Suppressor macrophage treated with lipopolysaccharide for 4 hours (primary cell): ENCODE measurements at regions not wholly inside any gene's neighbourhood (a gene's known extent, or its start where the extent isn't known, plus 50 kb on each side); places are given as distances from the start of the nearest gene placed in this dataset.
"Not testable (repeated sequence)": the region's sequence is repeated elsewhere in the genome, so short reads cannot be mapped to it uniquely, and the experiment has no call there.

Experiments
- DNase-seq: peaks from one replicate; pipeline ENCODE4 v3.0.0-alpha.2; 2020

DNA sequence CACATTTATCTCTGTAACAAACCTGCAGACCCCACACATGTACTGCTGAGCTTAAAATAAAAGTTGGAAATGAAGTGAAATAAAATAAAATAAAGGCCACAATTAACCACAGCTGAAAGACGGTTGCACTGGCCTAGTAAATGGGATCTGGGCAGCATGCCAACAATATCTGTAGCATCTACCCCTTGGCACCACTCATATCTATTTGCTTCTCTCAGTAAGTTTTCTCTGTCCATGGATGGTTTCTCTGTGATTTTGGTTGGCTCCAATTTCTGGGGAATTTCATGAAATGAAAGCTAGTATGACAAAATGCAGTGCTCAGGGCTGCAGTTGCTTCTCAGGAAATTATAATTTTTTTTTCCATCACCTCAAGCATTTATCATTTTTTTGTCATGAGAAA is 172.0 kb upstream of the IL15 start:
- DNase-seq, result no peak

DNA sequence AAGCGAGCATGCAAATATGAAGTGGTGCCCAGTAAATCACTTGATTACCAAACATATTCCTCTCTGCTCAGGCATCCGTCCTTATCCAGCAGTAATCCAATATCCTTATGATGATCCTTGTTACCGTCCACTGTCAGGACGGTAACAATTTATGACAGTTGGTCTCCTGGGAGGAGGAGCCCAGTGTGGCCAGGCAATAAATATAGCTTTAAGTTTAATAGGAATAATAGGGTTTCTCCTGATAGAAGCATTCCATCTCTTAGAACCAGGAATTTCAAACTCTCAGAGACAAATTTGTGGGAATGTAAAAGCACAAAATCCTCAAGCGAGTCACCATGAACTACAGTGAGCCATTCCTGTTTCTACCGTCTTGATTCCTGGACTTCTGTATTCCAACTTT is 171.2 kb upstream of the IL15 start:
- DNase-seq, result no peak

DNA sequence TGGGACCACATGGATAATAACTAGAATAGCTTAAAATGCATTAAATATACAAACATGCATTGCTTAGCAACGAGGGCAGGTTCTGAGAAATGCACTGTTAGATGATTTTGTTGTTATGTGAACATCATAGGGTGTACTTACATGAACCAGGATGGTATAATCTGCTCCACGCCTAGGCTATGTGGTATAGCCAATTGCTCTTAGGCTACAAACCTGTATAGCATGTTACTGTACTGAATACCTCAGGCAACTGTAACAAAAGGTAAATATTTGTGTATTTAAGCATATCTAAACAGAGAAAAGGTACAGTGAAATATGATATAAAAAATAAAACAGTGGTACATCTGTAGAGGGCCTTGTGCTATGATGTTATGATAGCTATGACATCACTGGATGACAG is 169.2 kb upstream of the IL15 start:
- DNase-seq, result no peak

DNA sequence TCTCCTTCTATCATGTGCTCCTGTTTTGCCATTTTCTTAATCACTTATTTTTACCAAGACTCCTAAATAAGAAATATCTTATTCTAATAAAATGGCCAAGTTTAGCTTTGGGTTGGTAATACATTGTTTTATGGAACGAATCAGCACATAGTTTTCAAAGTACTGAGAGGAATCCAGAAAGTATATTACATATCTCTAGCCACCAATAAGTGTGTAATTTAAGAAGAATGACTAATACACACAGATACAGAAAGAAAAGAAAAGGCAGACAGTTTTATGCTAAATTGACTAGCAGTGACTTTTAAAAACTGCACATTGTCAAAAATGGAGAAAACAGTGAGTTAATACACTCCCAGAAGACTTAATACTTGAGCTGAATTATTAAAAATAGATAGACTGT is 167.0 kb upstream of the IL15 start:
- no peak for DNase-seq

DNA sequence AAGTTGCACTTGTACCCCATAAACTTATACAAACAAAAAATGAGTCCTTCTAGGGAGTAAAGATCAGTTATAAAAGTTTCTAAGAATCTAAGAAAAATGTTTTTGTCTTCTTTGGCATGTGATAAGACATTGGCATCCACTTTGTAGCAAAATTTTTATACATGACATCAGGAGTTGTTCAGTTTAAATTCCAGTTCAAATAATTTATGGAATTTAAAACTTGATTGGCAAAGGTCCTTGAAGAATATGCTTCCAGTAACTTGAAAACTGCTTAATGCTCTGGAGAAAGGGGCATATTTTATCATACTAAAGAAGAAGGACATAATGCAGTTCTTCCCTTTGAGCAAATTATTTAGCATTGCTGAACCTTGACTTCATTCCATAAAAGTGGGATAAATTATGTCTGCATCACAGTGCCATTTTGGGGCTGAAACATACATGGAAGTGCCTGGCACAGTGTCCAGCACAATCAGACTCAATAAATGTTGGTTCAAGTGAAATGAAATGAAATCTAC is 163.3 kb upstream of the IL15 start:
- DNase-seq, result no peak

DNA sequence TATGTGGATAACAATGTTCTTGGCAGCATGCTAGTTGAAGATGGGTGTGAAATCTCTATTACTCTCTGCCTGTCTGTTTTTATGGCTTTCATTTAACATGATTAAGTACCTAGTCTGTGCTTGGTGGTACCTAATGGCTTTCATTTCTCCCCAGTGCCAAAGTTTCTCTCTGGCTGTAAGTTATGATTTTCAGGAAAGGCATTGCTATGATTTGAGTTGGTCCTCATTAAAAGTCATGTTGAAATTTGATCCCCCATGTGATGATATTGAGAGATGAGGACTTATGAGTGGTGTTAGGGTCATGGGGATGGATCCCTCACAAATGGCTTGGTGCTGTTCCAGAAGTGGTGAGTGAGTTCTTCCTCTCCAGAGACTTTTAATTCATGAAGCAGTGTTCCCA is 162.4 kb upstream of the IL15 start:
- no peak for DNase-seq

DNA sequence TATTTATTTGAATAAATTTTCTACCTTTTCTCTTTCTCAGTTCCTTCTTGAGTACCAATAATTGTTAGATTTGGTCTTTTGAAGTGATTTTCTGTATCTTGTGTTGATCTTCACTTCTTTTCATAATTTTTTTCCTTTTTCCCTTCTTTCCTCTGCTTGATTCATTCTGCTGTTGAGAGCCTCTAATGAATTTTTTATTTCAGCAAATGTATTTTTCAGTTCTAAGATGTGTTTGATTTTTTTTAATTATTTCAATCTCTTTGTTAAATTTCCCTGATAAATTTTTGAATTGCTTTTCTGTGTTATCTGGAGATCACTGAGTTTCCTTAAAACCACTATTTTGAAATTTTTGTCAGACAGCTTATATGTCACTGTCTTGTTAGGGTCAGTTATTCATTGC is 155.4 kb upstream of the IL15 start:
- DNase-seq, result no peak

DNA sequence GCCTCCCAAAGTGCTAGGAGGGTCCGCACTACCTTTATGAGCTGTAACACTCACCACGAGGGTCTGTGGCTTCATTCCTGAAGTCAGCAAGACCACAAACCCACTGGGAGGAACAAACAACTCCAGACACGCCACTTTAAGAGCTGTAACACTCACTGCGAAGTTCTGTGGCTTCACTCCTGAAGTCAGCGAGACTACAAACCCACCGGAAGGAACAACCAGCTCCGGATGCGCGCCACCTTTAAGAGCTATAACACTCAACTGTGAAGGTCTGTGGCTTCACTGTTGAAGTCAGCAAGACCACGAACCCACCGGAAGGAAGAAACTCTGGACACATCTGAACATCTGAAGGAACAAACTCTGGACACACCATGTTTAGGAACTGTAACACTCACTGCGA is 152.1 kb upstream of the IL15 start:
- not testable (repeated sequence) for DNase-seq

DNA sequence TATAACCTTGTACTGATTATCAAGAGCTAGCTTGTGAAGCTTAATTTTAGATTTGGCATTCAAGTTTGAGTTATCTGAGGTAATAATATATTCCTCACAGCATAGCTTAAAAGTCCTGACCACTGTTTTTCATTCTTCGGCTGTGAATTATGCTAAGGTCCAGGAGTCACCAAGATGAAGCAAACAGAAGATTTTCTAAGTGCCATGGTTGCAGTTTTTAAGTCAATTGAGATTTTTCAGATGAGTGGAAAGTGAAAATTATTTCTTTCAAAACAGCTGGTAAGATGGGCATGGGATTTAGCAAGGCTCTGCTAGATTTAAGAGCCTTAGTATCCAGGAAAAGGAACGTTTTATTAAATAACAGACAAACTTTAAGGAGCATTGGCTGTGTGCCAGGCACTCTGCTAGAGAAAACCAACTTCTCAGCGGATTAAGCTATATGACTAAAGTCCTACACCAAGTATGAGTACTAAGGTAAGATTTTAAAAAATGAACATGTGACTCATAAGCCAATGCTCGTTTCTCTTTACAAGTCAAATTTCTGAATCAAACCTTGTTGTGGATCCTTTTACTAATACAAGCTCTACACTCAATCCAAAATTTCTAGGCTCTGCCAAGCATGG is 149.9 kb upstream of the IL15 start:
- no peak for DNase-seq

DNA sequence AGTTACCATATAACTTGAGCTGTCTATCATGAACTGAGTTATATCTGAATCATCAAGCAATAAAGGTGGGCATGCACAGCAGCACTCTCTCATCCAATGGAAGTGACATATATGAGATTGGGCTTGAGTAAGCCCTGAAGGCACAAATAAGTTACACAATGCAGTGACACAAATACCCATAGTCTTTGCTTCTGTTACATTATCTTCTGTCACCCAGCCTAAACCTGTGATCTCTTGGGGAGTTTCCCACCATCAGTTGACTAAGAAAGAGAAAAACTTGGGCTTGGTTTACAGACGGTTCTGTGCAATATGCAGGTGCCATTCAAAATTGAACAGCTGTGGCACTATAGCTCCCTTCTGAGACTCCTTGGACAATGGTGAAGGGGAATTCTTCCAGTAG is 138.8 kb upstream of the IL15 start:
- no peak for DNase-seq

DNA sequence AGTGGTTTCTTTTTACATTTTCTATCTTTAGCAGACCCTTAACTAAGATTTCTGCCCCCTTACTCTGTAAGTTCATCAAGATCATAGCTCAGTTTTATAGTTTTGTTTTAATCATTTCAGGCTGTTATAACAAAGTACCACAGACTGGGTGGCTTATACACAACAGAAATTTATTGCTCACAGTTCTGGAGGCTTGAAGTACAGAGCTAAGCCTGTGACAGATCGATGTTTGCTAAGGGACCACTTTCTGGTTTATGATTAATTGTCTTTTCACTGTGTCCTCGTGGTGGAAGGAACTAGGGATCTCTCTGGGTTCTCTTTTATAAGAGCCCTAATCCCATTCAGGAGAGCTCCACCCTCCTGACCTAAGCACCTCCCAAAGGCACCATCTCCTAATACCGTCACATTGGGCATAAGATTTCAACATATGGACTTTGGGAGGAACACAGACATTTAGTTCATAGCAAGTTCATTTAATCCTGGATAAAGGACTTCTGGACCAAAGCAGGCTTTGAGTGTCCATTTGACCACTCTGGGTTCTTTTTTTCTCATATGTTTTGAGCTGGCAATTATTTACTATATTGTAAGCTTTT is 137.0 kb upstream of the IL15 start:
- no peak for DNase-seq

DNA sequence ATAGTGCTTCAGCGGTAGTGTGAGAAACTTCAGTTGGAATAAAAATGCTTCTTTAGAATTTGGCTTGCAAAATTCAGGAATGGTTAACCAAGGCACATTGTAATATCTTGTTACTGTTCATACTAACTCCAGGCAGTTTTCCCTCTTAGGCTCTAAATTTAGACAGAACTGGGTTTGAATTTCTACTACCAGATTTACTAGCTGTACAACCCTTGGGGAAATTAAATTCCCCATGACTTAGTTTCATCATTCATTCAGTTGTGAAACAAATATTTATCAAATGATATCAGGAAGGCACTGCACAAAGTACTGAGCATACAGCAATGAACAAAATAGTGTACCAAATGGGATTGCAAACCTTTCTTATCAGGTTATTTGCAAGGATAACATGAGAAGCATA is 135.0 kb upstream of the IL15 start:
- DNase-seq, result no peak

DNA sequence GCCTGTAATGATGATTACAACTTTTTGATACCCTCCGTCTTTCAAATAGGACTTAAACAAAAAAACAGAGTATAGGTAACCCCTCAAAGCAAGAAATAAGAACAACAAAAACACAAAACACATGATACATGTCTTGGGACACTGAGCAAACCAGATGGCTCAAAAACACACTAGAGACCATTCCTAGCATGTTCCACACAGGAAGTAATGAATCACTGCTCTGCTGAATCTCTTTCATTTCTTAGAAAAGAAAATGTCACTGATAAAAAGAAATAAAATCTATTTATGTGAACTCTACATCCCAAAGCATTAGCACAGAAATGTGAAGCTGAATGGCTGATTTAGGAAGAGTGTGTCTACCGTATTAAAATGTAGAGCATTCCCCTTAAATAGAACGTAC is 134.5 kb upstream of the IL15 start:
- DNase-seq, result no peak

DNA sequence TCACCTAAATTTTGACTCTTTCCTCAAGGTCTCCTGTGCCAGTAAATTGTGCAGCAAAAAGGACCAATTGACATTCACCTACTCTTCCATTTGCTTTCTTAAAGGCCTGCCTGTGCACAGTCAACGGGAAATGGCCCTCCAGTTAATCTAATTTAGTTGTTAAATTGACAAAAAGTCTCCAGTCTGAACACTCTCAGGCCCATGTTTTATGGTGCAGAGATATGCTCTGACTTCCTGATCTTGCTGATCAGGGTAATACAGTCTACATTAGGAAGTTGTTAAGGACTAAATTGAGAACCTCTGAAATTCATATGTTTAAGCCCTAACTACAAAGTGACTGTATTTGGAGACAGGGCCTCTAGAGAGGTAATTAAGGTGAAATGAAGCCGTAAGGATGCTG is 133.6 kb upstream of the IL15 start:
- DNase-seq, result no peak

DNA sequence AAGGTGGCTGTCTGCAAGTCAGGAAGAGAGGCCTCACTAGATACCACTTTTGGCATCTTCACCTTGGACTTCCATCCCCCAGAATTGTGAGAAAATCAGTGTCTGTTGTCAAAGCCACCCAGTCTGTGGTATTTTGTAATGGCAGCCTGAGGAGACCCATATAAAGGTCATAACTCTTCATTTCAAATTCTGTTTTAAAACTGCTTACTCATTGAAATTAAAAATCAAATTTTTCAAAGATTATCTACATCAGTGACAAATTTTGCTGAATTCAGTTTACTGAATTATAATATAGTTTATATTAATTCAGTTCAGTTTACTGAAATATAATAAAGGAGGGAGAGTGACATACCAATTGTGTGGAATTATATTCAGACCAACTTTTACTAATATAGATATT is 133.1 kb upstream of the IL15 start:
- no peak for DNase-seq

DNA sequence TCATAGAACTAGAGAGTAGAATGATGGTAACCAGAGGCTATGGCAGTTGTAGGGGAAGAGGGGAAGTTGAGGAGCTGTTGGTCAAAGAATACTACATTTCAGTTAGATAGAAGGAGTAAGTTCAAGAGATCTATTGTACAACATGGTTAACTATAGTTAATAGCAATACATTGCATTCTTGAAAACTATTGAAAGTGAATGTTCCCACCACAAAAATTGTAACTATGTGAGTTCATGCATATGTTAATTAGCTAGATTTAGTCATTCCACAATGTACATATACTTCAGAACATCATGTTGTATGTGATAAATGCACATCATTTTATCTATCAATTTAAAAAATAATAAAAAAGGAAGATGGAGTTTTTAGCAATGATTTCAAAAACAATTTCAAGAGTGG is 125.3 kb upstream of the IL15 start:
- no peak for DNase-seq

DNA sequence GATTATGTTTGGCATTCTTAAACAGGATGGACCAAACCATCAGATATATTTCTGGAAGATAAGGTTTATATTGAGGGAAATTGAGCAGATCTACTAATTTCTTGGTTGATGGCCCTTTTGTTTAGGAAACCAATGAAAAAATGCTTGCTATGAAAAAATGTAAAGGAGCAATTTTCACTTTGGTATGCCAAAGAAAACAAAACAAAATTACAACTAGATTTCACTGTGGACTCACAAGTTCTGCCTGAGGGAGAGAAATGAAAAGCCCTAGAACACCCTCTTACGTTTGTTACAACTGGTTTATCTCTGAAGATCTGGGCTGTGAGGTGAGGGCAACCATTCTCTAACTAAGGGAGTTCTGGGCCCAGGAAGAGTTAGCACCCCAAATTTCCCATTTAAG is 122.5 kb upstream of the IL15 start:
- DNase-seq, result no peak

DNA sequence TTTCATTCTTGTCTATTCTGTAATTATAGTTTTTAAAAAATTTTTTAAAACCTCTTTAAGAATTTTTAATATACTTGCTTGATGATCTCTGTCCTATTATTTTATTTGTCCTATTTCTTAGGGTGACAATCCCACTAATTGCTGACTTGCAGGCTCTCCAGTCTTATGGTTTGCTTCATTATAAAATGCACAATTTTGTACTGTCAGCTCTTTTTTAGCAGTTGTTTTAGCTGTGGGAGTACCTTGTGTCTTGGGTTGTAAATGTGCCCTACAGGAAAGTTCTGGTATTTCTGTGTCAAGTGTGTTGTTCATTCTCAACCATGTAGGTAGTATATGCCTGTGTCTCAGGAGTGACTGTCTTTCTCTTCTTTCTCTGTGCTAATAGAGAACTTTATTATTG is 118.2 kb upstream of the IL15 start:
- DNase-seq, result no peak

DNA sequence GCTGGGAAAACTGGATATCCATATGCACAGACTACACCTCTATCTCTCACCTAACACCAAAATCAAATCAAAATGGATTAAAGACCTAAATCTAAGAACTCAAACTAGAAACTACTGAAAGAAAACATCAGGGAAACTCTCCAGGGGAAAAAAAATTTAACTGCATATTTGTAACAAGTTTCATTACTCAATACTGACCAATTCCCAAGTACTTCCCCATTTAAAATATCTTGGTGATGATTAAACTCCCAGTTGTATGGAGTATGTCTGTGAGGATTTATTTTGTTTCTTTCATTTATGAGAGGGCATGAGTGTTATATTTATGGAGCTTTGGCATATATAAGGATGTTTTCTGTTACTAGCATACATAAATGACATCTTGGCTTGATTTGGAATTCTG is 112.3 kb upstream of the IL15 start:
- peak; percentile 41 for DNase-seq

DNA sequence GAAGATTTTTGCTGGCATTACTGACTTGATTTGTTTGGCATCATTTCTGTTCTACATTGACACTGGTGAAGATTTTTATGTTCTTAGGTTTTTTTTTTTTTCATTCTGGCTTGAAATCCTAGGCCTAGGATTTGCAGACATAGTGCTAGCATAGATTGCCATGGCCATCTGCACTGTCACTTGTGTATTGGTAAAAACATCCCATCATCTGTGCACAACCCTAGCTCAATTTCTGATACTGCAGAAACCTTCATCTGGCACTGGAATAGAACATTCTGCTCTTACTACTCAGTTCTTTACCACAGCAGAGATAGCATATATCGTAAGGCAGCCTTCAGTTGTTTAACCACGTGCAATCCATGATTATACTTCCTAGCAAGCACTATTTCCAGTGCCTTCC is 111.5 kb upstream of the IL15 start:
- no peak for DNase-seq

DNA sequence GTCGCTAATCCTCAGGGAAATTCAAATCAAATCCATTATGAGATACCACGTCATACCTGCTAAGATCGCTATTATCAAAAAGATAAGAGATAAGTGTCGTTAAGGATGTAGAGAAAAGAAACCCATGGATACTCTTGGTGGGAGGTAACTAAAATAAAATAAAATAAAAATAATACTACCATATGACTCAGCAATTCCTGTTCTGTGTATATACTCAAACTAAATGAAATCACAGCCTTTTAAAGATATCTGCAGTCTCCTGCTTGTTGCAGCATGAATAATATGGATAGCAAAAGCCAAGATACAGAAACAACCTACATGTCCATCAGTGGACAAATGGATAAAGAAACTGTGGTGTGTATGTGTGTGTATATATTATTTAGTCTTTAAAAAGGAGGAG is 105.8 kb upstream of the IL15 start:
- no peak for DNase-seq

DNA sequence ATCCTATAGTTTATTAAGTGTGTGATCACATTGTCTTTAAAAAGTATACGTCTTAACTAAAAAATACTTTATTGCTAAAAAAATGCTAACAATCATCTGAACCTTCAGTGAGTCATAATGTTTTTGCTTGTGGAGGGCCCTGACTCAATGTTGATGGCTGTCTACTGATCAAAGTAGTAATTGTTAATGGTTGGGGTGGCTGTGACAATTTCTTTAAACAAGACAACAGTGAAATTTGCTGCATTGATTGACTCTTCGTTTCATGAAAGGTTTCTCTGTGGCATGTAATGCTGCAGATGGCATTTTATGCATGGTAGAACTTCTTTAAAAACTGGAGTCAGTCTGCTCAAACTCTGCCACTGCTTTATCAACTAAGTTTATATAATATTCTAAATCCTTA is 101.4 kb upstream of the IL15 start:
- no peak for DNase-seq

DNA sequence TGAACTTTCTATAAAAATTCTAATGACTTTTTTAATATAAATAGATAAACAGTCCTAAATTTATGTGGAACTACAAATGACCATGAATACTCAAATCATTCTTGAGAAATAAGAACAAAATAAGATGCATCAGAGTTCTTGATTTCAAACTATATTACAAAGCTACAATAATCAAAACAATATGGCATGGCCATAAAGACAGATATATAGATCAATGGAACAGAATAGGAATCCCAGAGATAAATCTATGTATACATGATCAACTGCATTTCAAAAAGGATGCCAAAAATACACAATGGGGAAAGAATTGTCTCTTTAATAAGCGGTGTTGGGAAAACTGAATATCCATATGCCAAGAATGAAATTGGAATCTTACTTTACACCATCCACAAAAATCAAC is 98.4 kb upstream of the IL15 start:
- no peak for DNase-seq

DNA sequence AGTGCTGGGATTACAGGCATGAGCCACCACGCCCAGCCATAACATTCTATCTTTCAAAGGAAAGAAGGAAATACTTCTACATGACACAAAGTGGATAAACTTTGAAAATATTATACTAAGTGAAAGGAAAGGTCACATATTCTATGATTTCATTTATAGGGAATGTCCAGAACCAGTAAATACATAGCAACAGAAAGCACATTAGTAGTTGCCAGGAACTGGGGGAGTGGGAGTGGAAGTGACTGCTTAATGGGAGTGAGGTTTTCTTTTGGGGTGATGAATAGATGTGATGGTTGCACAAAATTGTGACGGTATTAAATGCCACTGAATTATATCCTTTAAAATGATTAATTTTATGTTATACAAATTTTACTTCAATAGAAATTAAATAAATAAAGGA is 95.7 kb upstream of the IL15 start:
- DNase-seq, result peak; percentile 9

DNA sequence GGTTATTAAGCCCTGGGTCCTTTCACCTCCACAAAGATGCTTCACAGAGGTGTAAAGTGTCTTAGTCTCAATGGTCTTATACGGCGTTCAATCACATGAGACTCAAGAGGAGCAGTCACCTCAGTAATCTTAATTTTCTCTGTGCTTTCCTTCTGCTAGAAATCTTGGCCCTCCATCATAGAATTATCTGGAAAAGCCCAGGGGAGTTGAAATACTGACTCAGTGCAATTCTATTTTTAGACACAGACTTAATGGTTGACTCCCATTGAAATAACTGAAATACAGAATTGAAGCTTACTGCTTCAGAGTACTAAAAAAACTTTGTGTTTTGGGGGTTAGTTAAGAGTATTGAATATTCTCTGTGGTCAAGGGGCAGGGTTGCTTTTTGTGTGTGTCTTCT is 94.5 kb upstream of the IL15 start:
- no peak for DNase-seq
